HCT116 (cell line): ENCODE measurements at regions not wholly inside any gene's neighbourhood (a gene's known extent, or its start where the extent isn't known, plus 50 kb on each side); places are given as distances from the start of the nearest gene placed in this dataset.

Experiments used
- ATAC-seq: fragments of 200-7000 bp; cut with Tn5 transposase; 2 replicates; pipeline ENCODE4 v1.9.1; 2020; ENCODE audit warnings: mild to moderate bottlenecking, moderate library complexity
- BruUV-seq: library from RNA; stranded (reverse); fragments of 400-500 nt; replicated peaks from 2 replicates; lab custom pipeline; 2021; lab: Mats Ljungman, UMichigan
- CTCF ChIA-PET: fragments of 300-600 bp; sonication (Branson Sonifier 250); formaldehyde crosslinking; loops from one replicate; lab custom pipeline; 2021; ENCODE audit warnings: antibody characterized with exemption; lab: Charles Lee
- POLR2A ChIA-PET: fragments of 300-600, 350-600 bp; sonication (Branson Sonifier 250); formaldehyde crosslinking; loops from one replicate; lab custom pipeline; 2021; ENCODE audit warnings: antibody characterized with exemption; lab: Charles Lee
- RAD21 ChIA-PET, 2 experiments: fragments of 300-600 bp; sonication (Branson Sonifier 250); formaldehyde crosslinking; loops; one replicate each; lab custom pipeline; 2023; ENCODE audit warnings: low total read pairs in 2 of 2; ENCODE audit not compliant: uncharacterized antibody in 2 of 2, unreplicated experiment in 2 of 2, low non-redundant PET in 1 of 2; lab: Charles Lee
- DNase-seq: peaks from one replicate; pipeline ENCODE4 v3.0.0-alpha.2; 2010; ENCODE audit warnings: low read depth, low spot score
- H2AFZ ChIP-seq: fragments of 200-600 bp; shearing (Covaris generic), sonication (generic); 2 replicates; pipeline ENCODE4 v1.6.1; 2017; ENCODE audit warnings: low read depth, mixed run types, mixed read lengths, antibody characterized with exemption, low read length; ENCODE audit not compliant: poor library complexity, severe bottlenecking
- H3K27ac ChIP-seq: 2 replicates; pipeline ENCODE4 v1.5.1; 2012; ENCODE audit warnings: low read depth, low read length
- H3K27me3 ChIP-seq: fragments of 200-600 bp; sonication (generic); 2 replicates; pipeline ENCODE4 v1.6.1; 2016; ENCODE audit warnings: mixed run types, low read length, mixed read lengths; ENCODE audit not compliant: insufficient read depth
- H3K36me3 ChIP-seq, 2 experiments: fragments of 200-500 bp in 1 of 2; fragments of 200-600 bp in 1 of 2; sonication (Bioruptor generic) in 1 of 2; sonication (generic) in 1 of 2; 2 replicates each; pipeline versions ENCODE4 v1.5.1 to v1.6.1; 2014 to 2016; ENCODE audit warnings: low read length in 2 of 2, inconsistent platforms in 1 of 2, mixed read lengths in 1 of 2, mixed run types in 1 of 2; ENCODE audit not compliant: insufficient read depth in 2 of 2, control insufficient read depth in 1 of 2
- H3K4me1 ChIP-seq, 2 experiments: fragments of 200-600 bp in 1 of 2; sonication (generic) in 1 of 2; 2 replicates each; pipeline versions ENCODE4 v1.5.1 to v1.6.1; 2012 to 2017; ENCODE audit warnings: low read length in 2 of 2, inconsistent platforms in 1 of 2, mild to moderate bottlenecking in 1 of 2, mixed read lengths in 1 of 2, mixed run types in 1 of 2, moderate library complexity in 1 of 2; ENCODE audit not compliant: insufficient read depth in 2 of 2, control insufficient read depth in 1 of 2
- H3K4me2 ChIP-seq: fragments of 200-600 bp; sonication (generic); 2 replicates; pipeline ENCODE4 v1.6.1; 2017; ENCODE audit warnings: mixed run types, low read length, mixed read lengths
- H3K4me3 ChIP-seq, 2 experiments: fragments of 200-600 bp in 1 of 2; sonication (generic) in 1 of 2; replicated peaks in 1 of 2; 2 replicates each; pipeline ENCODE4 v1.5.1; 2011 to 2016; ENCODE audit warnings: low read length in 2 of 2, control low read depth in 1 of 2, low read depth in 1 of 2, mild to moderate bottlenecking in 1 of 2, mixed read lengths in 1 of 2, mixed run types in 1 of 2
- H3K79me2 ChIP-seq: fragments of 200-600 bp; sonication (generic); 2 replicates; pipeline ENCODE4 v1.6.1; 2017; ENCODE audit warnings: mild to moderate bottlenecking, mixed run types, low read length, moderate library complexity, mixed read lengths; ENCODE audit not compliant: insufficient read depth
- H3K9ac ChIP-seq: fragments of 200-600 bp; sonication (generic); 2 replicates; pipeline ENCODE4 v1.6.1; 2016; ENCODE audit warnings: low read length, mixed read lengths
- H3K9me2 ChIP-seq: fragments of 200-600 bp; sonication (generic), shearing (Covaris generic); 2 replicates; pipeline ENCODE4 v1.6.1; 2017; ENCODE audit warnings: mixed run types, mild to moderate bottlenecking, moderate library complexity; ENCODE audit not compliant: insufficient read depth
- H3K9me3 ChIP-seq, 2 experiments: fragments of 200-500 bp in 1 of 2; fragments of 200-600 bp in 1 of 2; sonication (Bioruptor generic) in 1 of 2; sonication (generic) in 1 of 2; 2 replicates each; pipeline ENCODE4 v1.6.1; 2014 to 2017; ENCODE audit warnings: low read length in 2 of 2, mixed read lengths in 2 of 2, inconsistent platforms in 1 of 2, low read depth in 1 of 2, mild to moderate bottlenecking in 1 of 2, mixed run types in 1 of 2, moderate library complexity in 1 of 2; ENCODE audit not compliant: control insufficient read depth in 1 of 2, insufficient read depth in 1 of 2
- H4K20me1 ChIP-seq: fragments of 200-600 bp; sonication (generic), shearing (Covaris generic); 2 replicates; pipeline ENCODE4 v1.6.1; 2017; ENCODE audit warnings: mixed run types, mild to moderate bottlenecking, moderate library complexity; ENCODE audit not compliant: insufficient read depth
- CBX3 ChIP-seq: IDR thresholded peaks from 2 replicates; pipeline ENCODE4 v1.6.1; 2012; ENCODE audit warnings: low read depth
- CEBPB ChIP-seq: IDR thresholded peaks from 2 replicates; pipeline ENCODE4 v1.6.1; 2012; ENCODE audit warnings: low read depth
- CTCF ChIP-seq, 3 experiments: fragments of 200-600 bp in 1 of 3; sonication (generic) in 1 of 3; IDR thresholded peaks in 2 of 3; conservative IDR thresholded peaks in 1 of 3; 2 replicates each; pipeline ENCODE4 v1.5.1; 2012 to 2017; ENCODE audit warnings: low read depth in 2 of 3, low read length in 2 of 3, antibody characterized with exemption in 1 of 3, borderline replicate concordance in 1 of 3, control low read depth in 1 of 3, mild to moderate bottlenecking in 1 of 3, mixed read lengths in 1 of 3, mixed run types in 1 of 3, moderate library complexity in 1 of 3; ENCODE audit not compliant: insufficient read depth in 1 of 3
- EGR1 ChIP-seq: IDR thresholded peaks from 2 replicates; pipeline ENCODE4 v1.6.1; 2012; ENCODE audit warnings: low read depth
- POLR2AphosphoS5 ChIP-seq: IDR thresholded peaks from 2 replicates; pipeline ENCODE4 v1.6.1; 2011; ENCODE audit warnings: mild to moderate bottlenecking, low read depth, low read length, moderate library complexity
- SIN3A ChIP-seq: IDR thresholded peaks from 2 replicates; pipeline ENCODE4 v1.6.1; 2012; ENCODE audit warnings: low read depth
- SP1 ChIP-seq: IDR thresholded peaks from 2 replicates; pipeline ENCODE4 v1.6.1; 2012; ENCODE audit warnings: low read depth
- ZBTB33 ChIP-seq: IDR thresholded peaks from 2 replicates; pipeline ENCODE4 v1.6.1; 2011; ENCODE audit warnings: mild to moderate bottlenecking, low read length, moderate library complexity; ENCODE audit not compliant: insufficient replicate concordance; ENCODE audit errors: extremely low read depth
- ZFX ChIP-seq: fragments of 450-650 bp; IDR thresholded peaks from 2 replicates; pipeline ENCODE4 v1.6.1; 2017
- intact Hi-C: fragments of 100-400 bp; cut with micrococcal nuclease; formaldehyde crosslinking; loops from 2 replicates; pipeline ENCODE4 v1.10.0; 2022

- TF ChIP-seq ZBTB33: no peak
- TF ChIP-seq CTCF (IDR thresholded peaks at IDR 0.05 in 2 of 3, conservative IDR thresholded peaks at IDR 0.05 in 1 of 3; ENCODE audit: borderline replicate concordance in 1 of 3, insufficient read depth in 1 of 3, low read depth in 2 of 3, low read length in 2 of 3): no peak
- no peak for TF ChIP-seq EGR1
Measured at GRCh38 chr4:63505714-63506460, 903.4 kb downstream of the TECRL start (continued).

GRCh38 chr4:63493265-63493664 is 916.0 kb downstream of the TECRL start:
- CTCF ChIA-PET: no interaction called here
- RAD21 ChIA-PET: no interaction called here
- Histone ChIP-seq H3K27ac (no peak overlapping the region), H3K4me3 (no peak overlapping the region), H3K9ac (no peak overlapping the region), H3K36me3 (no peaks in the 10 kb centered on the region), H3K4me2 (no peak overlapping the region), H3K9me3 (peaks cover 5 to 32% of the 10 kb centered on the region in 2 experiments; a peak in 2 of 4 replicates), H4K20me1 (no peaks in the 10 kb centered on the region), H3K79me2 (no peaks in the 10 kb centered on the region), H3K27me3 (no peaks in the 10 kb centered on the region), H2AFZ (no peak overlapping the region), H3K4me1 (no peaks in the 10 kb centered on the region), H3K9me2 (no peaks in the 10 kb centered on the region)
- BruUV-seq: no TSS peak
- intact Hi-C loops: no loop called here
- TF ChIP-seq CBX3 (no peak), ZBTB33 (no peak), CEBPB (no peak), SIN3A (no peak), ZFX (no peak), EGR1 (no peak), CTCF (IDR thresholded peaks at IDR 0.05 in 2 of 3, conservative IDR thresholded peaks at IDR 0.05 in 1 of 3; ENCODE audit: borderline replicate concordance in 1 of 3, insufficient read depth in 1 of 3, low read depth in 2 of 3, low read length in 2 of 3) (no peak), POLR2AphosphoS5 (no peak), SP1 (no peak)
- ATAC-seq (no peak), DNase-seq (no peak)
- POLR2A ChIA-PET: no interaction called here
